GM13976 (cell line): ENCODE measurements at regions not wholly inside any gene's neighbourhood (a gene's known extent, or its start where the extent isn't known, plus 50 kb on each side); places are given as distances from the start of the nearest gene placed in this dataset.
"Not testable (repeated sequence)": the region's sequence is repeated elsewhere in the genome, so short reads cannot be mapped to it uniquely, and the experiment has no call there.

Source experiments
- DNase-seq: peaks from one replicate; pipeline ENCODE4 v3.0.0; 2012; ENCODE audit warnings: low spot score
- in situ Hi-C: fragments of 300-500 bp; cut with MboI; formaldehyde crosslinking; loops from one replicate; pipeline ENCODE4 v1.12.0; 2022; ENCODE audit warnings: low sequenced_read_pairs, mixed read lengths, inconsistent platforms; ENCODE audit not compliant: unreplicated experiment
- TF ChIP-seq, protein P1 (sequence below): IDR thresholded peaks from 2 replicates; pipeline ENCODE4 v1.5.1; 2012; ENCODE audit warnings: borderline replicate concordance, mild to moderate bottlenecking; ENCODE audit not compliant: insufficient read depth; ENCODE audit errors: extremely low read depth, missing control alignments, control extremely low read depth

DNA sequence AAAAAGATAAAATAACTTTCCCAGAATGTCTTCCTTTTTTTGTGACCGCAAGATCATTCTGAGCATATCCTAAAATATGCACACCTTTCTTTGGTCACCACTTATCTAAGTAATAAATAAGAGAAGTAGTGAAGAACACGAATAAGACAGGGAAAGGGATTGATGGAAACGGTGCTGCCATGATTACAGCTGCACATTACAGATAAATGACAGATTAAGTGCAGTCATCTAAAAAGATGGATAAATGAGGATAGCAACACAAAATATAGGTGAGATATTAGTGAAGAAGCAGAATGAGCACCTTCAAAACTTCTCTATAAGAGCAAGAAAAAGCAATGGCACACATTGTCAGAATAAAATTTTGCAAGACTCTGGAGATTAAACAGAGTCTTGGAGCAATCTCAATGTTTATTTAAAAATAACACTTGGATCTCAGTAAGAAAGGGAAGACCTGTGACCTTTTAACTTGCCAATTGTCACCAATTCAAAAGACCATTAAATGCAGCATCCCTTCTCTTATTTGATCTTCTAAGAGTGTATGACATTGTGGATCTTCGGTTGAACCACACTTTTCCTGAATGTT is 567.1 kb downstream of the KCNJ2 start:
- in situ Hi-C loops, result no loop called here
- TF ChIP-seq, protein P1, sequence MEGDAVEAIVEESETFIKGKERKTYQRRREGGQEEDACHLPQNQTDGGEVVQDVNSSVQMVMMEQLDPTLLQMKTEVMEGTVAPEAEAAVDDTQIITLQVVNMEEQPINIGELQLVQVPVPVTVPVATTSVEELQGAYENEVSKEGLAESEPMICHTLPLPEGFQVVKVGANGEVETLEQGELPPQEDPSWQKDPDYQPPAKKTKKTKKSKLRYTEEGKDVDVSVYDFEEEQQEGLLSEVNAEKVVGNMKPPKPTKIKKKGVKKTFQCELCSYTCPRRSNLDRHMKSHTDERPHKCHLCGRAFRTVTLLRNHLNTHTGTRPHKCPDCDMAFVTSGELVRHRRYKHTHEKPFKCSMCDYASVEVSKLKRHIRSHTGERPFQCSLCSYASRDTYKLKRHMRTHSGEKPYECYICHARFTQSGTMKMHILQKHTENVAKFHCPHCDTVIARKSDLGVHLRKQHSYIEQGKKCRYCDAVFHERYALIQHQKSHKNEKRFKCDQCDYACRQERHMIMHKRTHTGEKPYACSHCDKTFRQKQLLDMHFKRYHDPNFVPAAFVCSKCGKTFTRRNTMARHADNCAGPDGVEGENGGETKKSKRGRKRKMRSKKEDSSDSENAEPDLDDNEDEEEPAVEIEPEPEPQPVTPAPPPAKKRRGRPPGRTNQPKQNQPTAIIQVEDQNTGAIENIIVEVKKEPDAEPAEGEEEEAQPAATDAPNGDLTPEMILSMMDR, result no peak
- no peak for DNase-seq

GRCh38 chr17:70739065-70739464 is 569.7 kb downstream of the KCNJ2 start:
- in situ Hi-C loops, result no loop called here
- TF ChIP-seq, protein P1, result no peak
- no peak for DNase-seq

DNA sequence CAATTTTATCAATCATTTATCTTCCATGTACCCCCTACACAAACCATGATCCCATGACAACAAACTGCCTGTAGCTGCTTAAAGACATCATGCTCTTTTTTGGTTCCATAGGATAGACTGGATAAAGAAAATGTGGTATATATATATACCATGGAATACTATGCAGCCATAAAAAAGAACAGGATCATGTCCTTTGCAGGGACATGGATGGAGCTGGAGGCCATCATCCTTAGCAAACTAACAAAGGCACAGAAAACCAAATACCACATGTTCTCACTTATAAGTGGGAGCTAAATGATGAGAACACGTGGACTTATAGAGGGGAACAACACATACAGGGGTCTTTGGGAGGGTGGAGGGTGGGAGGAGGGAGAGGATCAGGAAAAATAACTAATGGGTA is 577.2 kb downstream of the KCNJ2 start:
- in situ Hi-C loops, DNase-seq: not testable (repeated sequence)

GRCh38 chr17:70750983-70751382 is 581.7 kb downstream of the KCNJ2 start:
- in situ Hi-C loops, result loop anchor here (25.0 kb wide), 1 partner anchor 1786 kb away; no protein-coding TSS in a partner anchor
- DNase-seq, result no peak
- TF ChIP-seq, protein P1, result no peak

GRCh38 chr17:70752461-70752860 is 583.1 kb downstream of the KCNJ2 start:
- in situ Hi-C loops, result loop anchor here (25.0 kb wide), 1 partner anchor 1785 kb away; no protein-coding TSS in a partner anchor
- DNase-seq, result not testable (repeated sequence)

DNA sequence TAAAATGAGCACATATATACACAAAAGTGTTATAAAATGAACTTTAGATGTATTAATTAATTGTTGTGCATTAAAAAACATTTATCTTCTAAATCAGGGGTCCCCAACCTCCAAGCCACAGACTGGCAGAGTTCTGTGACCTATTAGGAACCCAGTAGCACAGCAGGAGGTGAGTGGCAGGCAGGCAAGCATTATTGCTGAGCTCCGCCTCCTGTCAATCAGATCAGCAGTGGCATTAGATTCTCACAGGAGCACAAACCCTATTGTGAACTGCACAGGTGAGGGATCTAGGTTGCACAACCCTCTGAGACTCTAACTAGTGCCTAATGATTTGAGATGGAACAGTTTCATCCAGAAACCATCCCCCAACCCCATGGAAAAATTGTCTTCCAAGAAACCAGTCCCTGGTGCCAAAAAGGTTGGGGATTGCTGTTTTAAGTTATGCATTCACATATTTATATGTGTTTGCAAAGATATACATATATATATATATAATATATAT is 583.7 kb downstream of the KCNJ2 start:
- no peak for DNase-seq
- TF ChIP-seq, protein P1, result no peak
- in situ Hi-C loops, result loop anchor here (25.0 kb wide), 1 partner anchor 1784 kb away; no protein-coding TSS in a partner anchor

DNA sequence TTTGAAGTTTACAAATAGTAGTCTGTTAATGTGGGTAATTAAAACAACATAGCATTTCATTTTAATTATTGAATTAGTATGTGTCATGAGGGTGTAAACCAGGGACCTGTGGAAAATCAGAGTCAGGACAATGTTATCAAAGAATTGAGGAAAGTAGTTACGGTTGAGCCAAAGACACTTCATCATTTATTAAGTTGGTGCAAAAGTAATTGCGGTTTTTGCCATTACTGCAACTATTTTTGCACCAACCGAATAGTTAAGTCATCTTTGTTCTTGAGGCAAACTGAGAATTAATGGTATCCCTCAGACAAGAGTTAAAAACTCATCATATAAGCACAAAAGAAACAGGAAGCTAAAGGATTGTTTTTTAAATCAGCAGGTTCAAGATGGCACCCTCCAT is 593.7 kb downstream of the KCNJ2 start:
- in situ Hi-C loops, result loop anchor here (25.0 kb wide), 1 partner anchor 1774 kb away; no protein-coding TSS in a partner anchor
- DNase-seq, result no peak
- TF ChIP-seq, protein P1, result no peak
